ENCODE measurements at regions not wholly inside any gene's neighbourhood (a gene's known extent, or its start where the extent isn't known, plus 50 kb on each side); places are given as distances from the start of the nearest gene placed in this dataset.

DNA sequence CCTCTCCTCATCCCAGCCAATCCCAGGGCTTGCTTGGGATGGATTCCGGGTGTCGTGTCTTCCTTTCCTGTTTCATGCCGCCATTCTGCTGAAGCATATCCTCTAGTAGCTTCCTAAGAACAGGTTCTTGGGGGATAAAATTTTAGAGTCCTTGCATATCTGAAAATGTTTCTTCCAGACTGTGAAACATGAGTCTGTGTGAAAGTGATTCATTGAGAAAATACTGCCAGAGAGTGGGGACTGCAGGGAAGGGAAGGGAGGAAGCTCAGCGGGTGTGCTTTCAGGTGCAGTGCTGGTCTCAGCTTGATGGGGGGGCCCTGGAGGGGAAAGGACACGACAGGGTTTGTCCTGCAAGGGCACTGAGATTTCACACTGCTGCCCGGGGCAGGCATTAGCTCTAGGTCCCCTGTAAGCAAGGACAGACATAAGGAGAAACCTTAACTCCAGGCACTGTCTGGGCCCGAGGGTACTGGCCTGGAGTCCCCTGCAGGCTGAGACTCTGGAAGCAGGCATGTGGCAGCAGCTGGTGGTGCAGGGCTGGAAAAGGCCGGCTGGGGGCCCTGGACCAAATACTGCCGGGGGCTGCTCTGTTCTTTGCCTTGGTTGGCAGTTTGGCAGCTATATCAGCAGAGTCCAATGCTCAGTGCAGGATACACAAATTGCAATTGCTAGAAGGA lies 97.6 kb upstream of the HS6ST1 start:
- TF ChIP-seq, protein P1, sequence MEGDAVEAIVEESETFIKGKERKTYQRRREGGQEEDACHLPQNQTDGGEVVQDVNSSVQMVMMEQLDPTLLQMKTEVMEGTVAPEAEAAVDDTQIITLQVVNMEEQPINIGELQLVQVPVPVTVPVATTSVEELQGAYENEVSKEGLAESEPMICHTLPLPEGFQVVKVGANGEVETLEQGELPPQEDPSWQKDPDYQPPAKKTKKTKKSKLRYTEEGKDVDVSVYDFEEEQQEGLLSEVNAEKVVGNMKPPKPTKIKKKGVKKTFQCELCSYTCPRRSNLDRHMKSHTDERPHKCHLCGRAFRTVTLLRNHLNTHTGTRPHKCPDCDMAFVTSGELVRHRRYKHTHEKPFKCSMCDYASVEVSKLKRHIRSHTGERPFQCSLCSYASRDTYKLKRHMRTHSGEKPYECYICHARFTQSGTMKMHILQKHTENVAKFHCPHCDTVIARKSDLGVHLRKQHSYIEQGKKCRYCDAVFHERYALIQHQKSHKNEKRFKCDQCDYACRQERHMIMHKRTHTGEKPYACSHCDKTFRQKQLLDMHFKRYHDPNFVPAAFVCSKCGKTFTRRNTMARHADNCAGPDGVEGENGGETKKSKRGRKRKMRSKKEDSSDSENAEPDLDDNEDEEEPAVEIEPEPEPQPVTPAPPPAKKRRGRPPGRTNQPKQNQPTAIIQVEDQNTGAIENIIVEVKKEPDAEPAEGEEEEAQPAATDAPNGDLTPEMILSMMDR (IDR thresholded peaks at IDR 0.05): no peak
- no peak for TF ChIP-seq POLR2A (IDR thresholded peaks at IDR 0.05)

Data from testis (tissue), 2 donors.